HEK293T (cell line): ENCODE measurements at regions not wholly inside any gene's neighbourhood (a gene's known extent, or its start where the extent isn't known, plus 50 kb on each side); places are given as distances from the start of the nearest gene placed in this dataset.

ENCODE experiments used
- ELF4 ChIP-seq: fragments of 450-650 bp; IDR thresholded peaks from 2 replicates; pipeline ENCODE4 v1.6.1; 2017; ENCODE audit warnings: antibody characterized with exemption
- HDGF ChIP-seq: fragments of 450-650 bp; IDR thresholded peaks from 2 replicates; pipeline ENCODE4 v1.6.1; 2017; ENCODE audit warnings: antibody characterized with exemption, borderline replicate concordance
- LEF1 ChIP-seq: fragments of 450-650 bp; IDR thresholded peaks from 2 replicates; pipeline ENCODE4 v1.6.1; 2017; ENCODE audit warnings: mild to moderate bottlenecking, borderline replicate concordance
- NFRKB ChIP-seq: fragments of 450-650 bp; IDR thresholded peaks from 2 replicates; pipeline ENCODE4 v1.6.1; 2016; ENCODE audit warnings: mild to moderate bottlenecking, moderate library complexity
- SP1 ChIP-seq: fragments of 450-650 bp; IDR thresholded peaks from 2 replicates; pipeline ENCODE4 v1.6.1; 2017

GRCh38 chrX:7201496-7201895, 53.5 kb upstream of the PUDP start:
- TF ChIP-seq NFRKB: no peak
- TF ChIP-seq HDGF: no peak
- TF ChIP-seq SP1: no peak
- TF ChIP-seq ELF4: no peak
- TF ChIP-seq LEF1: no peak
